ENCODE measurements at regions not wholly inside any gene's neighbourhood (a gene's known extent, or its start where the extent isn't known, plus 50 kb on each side); places are given as distances from the start of the nearest gene placed in this dataset.

DNA sequence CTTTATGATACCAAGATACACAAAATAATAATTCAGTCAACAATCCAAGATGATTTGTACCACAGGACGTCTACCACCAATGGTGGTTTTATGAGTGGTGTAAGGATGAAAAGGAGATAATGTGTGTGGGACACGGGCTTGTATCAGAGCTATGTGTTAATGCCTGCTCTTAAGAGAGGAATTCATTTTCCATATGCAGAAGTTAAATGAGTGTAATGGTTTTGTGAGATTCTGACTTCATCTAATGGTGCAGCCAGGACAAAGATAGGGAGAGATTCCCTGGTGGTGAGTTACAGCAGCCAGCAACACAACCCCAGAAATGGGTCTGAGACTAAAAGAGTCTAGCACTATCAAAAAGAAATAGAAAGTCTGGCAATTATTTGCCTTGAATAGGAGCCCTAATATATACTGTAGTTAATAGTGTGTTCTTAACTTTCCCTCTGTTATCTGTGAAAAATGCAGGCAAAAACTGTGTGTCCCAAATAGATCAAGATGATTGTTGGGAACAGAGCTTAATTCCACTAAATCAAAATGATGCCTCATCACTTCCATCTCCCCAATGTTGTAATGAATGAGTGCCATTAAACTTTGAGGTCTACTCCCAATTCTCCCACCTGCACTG is 455.0 kb upstream of the TCF4 start:
- TF ChIP-seq, protein P1, sequence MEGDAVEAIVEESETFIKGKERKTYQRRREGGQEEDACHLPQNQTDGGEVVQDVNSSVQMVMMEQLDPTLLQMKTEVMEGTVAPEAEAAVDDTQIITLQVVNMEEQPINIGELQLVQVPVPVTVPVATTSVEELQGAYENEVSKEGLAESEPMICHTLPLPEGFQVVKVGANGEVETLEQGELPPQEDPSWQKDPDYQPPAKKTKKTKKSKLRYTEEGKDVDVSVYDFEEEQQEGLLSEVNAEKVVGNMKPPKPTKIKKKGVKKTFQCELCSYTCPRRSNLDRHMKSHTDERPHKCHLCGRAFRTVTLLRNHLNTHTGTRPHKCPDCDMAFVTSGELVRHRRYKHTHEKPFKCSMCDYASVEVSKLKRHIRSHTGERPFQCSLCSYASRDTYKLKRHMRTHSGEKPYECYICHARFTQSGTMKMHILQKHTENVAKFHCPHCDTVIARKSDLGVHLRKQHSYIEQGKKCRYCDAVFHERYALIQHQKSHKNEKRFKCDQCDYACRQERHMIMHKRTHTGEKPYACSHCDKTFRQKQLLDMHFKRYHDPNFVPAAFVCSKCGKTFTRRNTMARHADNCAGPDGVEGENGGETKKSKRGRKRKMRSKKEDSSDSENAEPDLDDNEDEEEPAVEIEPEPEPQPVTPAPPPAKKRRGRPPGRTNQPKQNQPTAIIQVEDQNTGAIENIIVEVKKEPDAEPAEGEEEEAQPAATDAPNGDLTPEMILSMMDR (IDR thresholded peaks at IDR 0.05): no peak
- TF ChIP-seq POLR2A (IDR thresholded peaks at IDR 0.05) (no peak), EP300 (IDR thresholded peaks at IDR 0.05) (no peak)

Data from ovary (tissue), 3 donors.